ENCODE measurements at regions not wholly inside any gene's neighbourhood (a gene's known extent, or its start where the extent isn't known, plus 50 kb on each side); places are given as distances from the start of the nearest gene placed in this dataset.

DNA sequence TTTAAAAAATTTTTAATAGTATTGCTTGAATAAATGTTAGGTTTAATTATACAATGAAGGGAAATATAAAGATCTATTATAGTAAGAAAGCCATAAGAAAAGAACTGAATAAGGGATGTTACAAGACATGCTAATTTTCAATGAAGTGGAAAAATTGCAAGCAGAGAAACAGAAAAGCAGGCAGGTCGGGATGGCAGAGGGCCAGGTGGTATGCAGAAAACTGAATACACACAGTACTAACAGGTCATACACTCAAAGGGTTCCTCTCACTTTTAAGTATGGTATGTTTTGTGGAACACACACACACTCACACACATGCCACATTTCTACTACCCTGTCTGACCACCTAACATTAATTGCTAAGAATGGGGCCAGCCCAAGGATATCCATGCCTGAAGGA is 76.7 kb upstream of the DTNA start (continued):
- TF ChIP-seq NFXL1 (IDR thresholded peaks at IDR 0.05; ENCODE audit: borderline replicate concordance): no peak
- no peak for TF ChIP-seq NFYA (IDR thresholded peaks at IDR 0.05; ENCODE audit: borderline replicate concordance, low read depth, low read length)
- no peak for TF ChIP-seq IRF5 (IDR thresholded peaks at IDR 0.05; ENCODE audit: borderline replicate concordance)
- no peak for TF ChIP-seq HDGF (IDR thresholded peaks at IDR 0.05)
- TF ChIP-seq BACH1 (IDR thresholded peaks at IDR 0.05; ENCODE audit: borderline replicate concordance): no peak

- Histone ChIP-seq H3K4me2 (ENCODE audit: control insufficient read depth, insufficient read depth) (no peak overlapping the region), H3K79me2 (ENCODE audit: control insufficient read depth, insufficient read depth, low read length) (no peaks in the 10 kb centered on the region), H3K27me3 (replicated peaks in 1 of 2; ENCODE audit: control insufficient read depth in 2 of 2, insufficient read depth in 2 of 2, low read length in 1 of 2) (no peaks in the 10 kb centered on the region), H3K36me3 (ENCODE audit: control insufficient read depth in 2 of 2, insufficient read depth in 2 of 2, low read length in 1 of 2) (no peaks in the 10 kb centered on the region), H4K20me1 (ENCODE audit: control insufficient read depth, insufficient read depth) (no peaks in the 10 kb centered on the region), H3K27ac (ENCODE audit: control insufficient read depth, insufficient read depth) (no peak overlapping the region), H3K9ac (ENCODE audit: control insufficient read depth, insufficient read depth, low read length) (no peak overlapping the region), H2AFZ (ENCODE audit: control insufficient read depth, low read depth, low read length) (no peak overlapping the region), H3K4me1 (ENCODE audit: control insufficient read depth, insufficient read depth, low read length) (no peaks in the 10 kb centered on the region), H3K9me3 (replicated peaks; ENCODE audit: control insufficient read depth, insufficient read depth, low read length) (no peaks in the 10 kb centered on the region), H3K4me3 (no peak overlapping the region)
- ChIA-PET POLR2A (no interaction called here), RAD21 (ENCODE audit: unreplicated experiment) (interaction anchor here (0.5 kb wide), 1 partner anchor 356 kb away, joined by 3 read pairs; no protein-coding TSS in a partner anchor), SMC1A (ENCODE audit: uncharacterized antibody, unreplicated experiment) (interaction anchor here (1.2 kb wide), 1 partner anchor 25 kb away, joined by 4 read pairs; no protein-coding TSS in a partner anchor), CTCF (interaction anchor here (1.4 to 5.1 kb wide), 2 partner anchors 9 to 23 kb away, joined by 3 to 38 read pairs; no protein-coding TSS in a partner anchor)
- no peak for ATAC-seq
- in situ Hi-C loops (cut with MboI) (no loop called here), intact Hi-C loops (cut with micrococcal nuclease; ENCODE audit: unreplicated experiment) (no loop called here)
- no peak for FAIRE-seq
- WGBS (ENCODE audit: insufficient coverage, insufficient replicate concordance, low lambda C conversion rate, missing lambda C conversion rate): 40% methylated on average over 3 of the region's 3 CpGs
- TF ChIP-seq SREBF2 (IDR thresholded peaks at IDR 0.05; ENCODE audit: low read length): no peak
- no peak for TF ChIP-seq NR2C2 (IDR thresholded peaks at IDR 0.05; ENCODE audit: borderline replicate concordance, control insufficient read depth, insufficient read length, low read depth)
- TF ChIP-seq IRF3 (IDR thresholded peaks at IDR 0.05): no peak
- no peak for TF ChIP-seq ZBTB40 (IDR thresholded peaks at IDR 0.05; ENCODE audit: borderline replicate concordance)
- no peak for TF ChIP-seq ATF2 (IDR thresholded peaks at IDR 0.05; ENCODE audit: low read length)
- BruUV-seq (replicated peaks): no TSS peak
- DNase-seq (ENCODE audit: low read depth, low spot score): no peak
These were observed 72.8 kb upstream of the DTNA start for GRCh38 chr18:34637094-34637801.

Measured in GM12878 (cell line).